ENCODE measurements at regions not wholly inside any gene's neighbourhood (a gene's known extent, or its start where the extent isn't known, plus 50 kb on each side); places are given as distances from the start of the nearest gene placed in this dataset.

GRCh38 chr6:140821196-140821595 lies 1311.5 kb upstream of the GJE1 start (continued):
- TF ChIP-seq THAP12 (CRISPR knock-in tag; IDR thresholded peaks at IDR 0.05) (no peak), MEIS2 (IDR thresholded peaks at IDR 0.05; ENCODE audit: partially characterized antibody) (no peak), RB1 (IDR thresholded peaks at IDR 0.05; ENCODE audit: low read depth) (no peak), ZBTB8A (IDR thresholded peaks at IDR 0.05; ENCODE audit: partially characterized antibody) (no peak), ETV5 (CRISPR knock-in tag; IDR thresholded peaks at IDR 0.05; ENCODE audit: low read depth) (no peak), NR2C1 (IDR thresholded peaks at IDR 0.05) (no peak), NR2C1 (tag; IDR thresholded peaks at IDR 0.05) (no peak)

DNA sequence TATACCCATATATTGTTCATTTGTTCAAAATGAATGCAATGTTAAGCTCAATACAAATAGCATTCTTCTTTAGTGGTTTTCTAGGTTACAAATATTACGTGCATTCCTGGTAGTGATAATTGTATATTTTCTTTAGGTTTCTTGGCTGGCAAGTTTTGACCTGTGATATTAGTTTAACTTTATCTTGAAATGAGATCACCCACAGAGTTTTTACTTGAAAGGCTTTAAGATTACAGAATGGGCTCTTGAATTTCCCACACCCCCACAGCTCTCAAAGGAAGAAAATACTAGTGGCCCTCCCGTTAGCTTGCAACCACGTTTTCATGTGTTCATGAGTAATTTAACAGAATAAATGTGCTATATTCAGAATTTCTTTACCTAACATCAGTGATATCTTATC lies 1315.5 kb upstream of the GJE1 start:
- Histone ChIP-seq H3K27ac (ENCODE audit: extremely low read depth, low read depth, low read length) (no peak overlapping the region), H3K9me1 (ENCODE audit: control insufficient read depth, insufficient read depth, low read length) (no peaks in the 10 kb centered on the region), H2AFZ (ENCODE audit: low read depth, low read length) (no peak overlapping the region), H3K9ac (ENCODE audit: insufficient read depth in 1 of 2, low read depth in 2 of 2, low read length in 2 of 2) (no peak overlapping the region), H3K79me2 (ENCODE audit: control insufficient read depth, insufficient read depth, low read length) (no peaks in the 10 kb centered on the region), H3K4me3 (no peak overlapping the region), H3K4me2 (ENCODE audit: insufficient read depth, low read length) (no peak overlapping the region), H3K36me3 (ENCODE audit: control insufficient read depth, insufficient read depth, low read length) (no peaks in the 10 kb centered on the region), H3K27me3 (ENCODE audit: control insufficient read depth in 2 of 2, insufficient read depth in 2 of 2, low read length in 2 of 2) (no peaks in the 10 kb centered on the region), H3K9me3 (replicated peaks; ENCODE audit: control insufficient read depth, insufficient read depth, low read depth, low read length) (no peaks in the 10 kb centered on the region), H3K4me1 (replicated peaks in 1 of 2; ENCODE audit: control insufficient read depth in 2 of 2, insufficient read depth in 2 of 2, low read length in 2 of 2) (no peaks in the 10 kb centered on the region), H4K20me1 (replicated peaks; ENCODE audit: control insufficient read depth, insufficient read depth, low read length) (no peaks in the 10 kb centered on the region)
- ChIA-PET CTCF (ENCODE audit: low intra/inter-chr PET ratio) (no interaction called here), POLR2A (no interaction called here)
- FAIRE-seq (no peak), ATAC-seq (no peak), DNase-seq (ENCODE audit: extremely low read depth in 1 of 4, low spot score in 3 of 4) (no peak)
- intact Hi-C loops (cut with micrococcal nuclease) = no loop called here
- TF ChIP-seq HDAC6 (IDR thresholded peaks at IDR 0.05; ENCODE audit: low read depth, low read length) = no peak
- TF ChIP-seq, protein P1, sequence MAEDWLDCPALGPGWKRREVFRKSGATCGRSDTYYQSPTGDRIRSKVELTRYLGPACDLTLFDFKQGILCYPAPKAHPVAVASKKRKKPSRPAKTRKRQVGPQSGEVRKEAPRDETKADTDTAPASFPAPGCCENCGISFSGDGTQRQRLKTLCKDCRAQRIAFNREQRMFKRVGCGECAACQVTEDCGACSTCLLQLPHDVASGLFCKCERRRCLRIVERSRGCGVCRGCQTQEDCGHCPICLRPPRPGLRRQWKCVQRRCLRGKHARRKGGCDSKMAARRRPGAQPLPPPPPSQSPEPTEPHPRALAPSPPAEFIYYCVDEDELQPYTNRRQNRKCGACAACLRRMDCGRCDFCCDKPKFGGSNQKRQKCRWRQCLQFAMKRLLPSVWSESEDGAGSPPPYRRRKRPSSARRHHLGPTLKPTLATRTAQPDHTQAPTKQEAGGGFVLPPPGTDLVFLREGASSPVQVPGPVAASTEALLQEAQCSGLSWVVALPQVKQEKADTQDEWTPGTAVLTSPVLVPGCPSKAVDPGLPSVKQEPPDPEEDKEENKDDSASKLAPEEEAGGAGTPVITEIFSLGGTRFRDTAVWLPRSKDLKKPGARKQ (CRISPR knock-in tag; IDR thresholded peaks at IDR 0.05) = no peak
- TF ChIP-seq OTX1 (CRISPR knock-in tag; IDR thresholded peaks at IDR 0.05) = no peak
- no peak for TF ChIP-seq CEBPB (tag; IDR thresholded peaks at IDR 0.05)
- TF ChIP-seq NUFIP1 (IDR thresholded peaks at IDR 0.05; ENCODE audit: partially characterized antibody) = no peak
- no peak for TF ChIP-seq TEAD2 (tag; IDR thresholded peaks at IDR 0.05)
- TF ChIP-seq ZNF655 (CRISPR knock-in tag; IDR thresholded peaks at IDR 0.05) = no peak
- TF ChIP-seq, protein P2, sequence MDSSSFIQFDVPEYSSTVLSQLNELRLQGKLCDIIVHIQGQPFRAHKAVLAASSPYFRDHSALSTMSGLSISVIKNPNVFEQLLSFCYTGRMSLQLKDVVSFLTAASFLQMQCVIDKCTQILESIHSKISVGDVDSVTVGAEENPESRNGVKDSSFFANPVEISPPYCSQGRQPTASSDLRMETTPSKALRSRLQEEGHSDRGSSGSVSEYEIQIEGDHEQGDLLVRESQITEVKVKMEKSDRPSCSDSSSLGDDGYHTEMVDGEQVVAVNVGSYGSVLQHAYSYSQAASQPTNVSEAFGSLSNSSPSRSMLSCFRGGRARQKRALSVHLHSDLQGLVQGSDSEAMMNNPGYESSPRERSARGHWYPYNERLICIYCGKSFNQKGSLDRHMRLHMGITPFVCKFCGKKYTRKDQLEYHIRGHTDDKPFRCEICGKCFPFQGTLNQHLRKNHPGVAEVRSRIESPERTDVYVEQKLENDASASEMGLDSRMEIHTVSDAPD (CRISPR knock-in tag; IDR thresholded peaks at IDR 0.05) = no peak
- no peak for TF ChIP-seq PTRF (tag; IDR thresholded peaks at IDR 0.05)
- TF ChIP-seq SAP30 (IDR thresholded peaks at IDR 0.05; ENCODE audit: borderline replicate concordance, insufficient read depth, low read depth, low read length, poor library complexity, severe bottlenecking) = no peak
- WGBS (ENCODE audit: insufficient coverage, low coverage, missing lambda C conversion rate) = 15% methylated on average over 3 of the region's 3 CpGs
- BruUV-seq (replicated peaks) = no TSS peak
- in situ Hi-C loops (cut with MboI) = no loop called here

Measured in K562 (cell line).